ENCODE measurements at regions not wholly inside any gene's neighbourhood (a gene's known extent, or its start where the extent isn't known, plus 50 kb on each side); places are given as distances from the start of the nearest gene placed in this dataset.

DNA sequence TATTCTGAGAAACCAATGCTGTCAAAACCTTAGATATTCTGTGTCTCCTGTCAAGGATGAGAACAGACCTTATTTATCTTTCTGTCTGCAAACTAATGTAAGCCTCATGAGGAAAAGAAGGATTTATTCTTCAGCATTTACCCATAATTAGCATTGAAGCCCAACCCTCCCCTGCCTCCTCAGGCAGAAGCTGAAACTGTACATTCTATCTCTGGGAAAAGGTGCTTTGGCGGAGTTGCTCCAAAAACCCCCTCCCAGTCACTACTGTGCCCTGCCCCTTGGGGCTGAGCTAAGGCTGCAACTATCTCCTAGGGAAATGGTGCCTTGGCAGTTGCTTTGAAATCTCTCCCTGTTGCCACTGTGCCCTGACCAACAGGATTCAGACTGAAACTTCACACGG, 106.2 kb upstream of the TLR4 start:
- no peaks in the 10 kb centered on the region for H3K4me1 Mint-ChIP-seq
- TF ChIP-seq, protein P1, sequence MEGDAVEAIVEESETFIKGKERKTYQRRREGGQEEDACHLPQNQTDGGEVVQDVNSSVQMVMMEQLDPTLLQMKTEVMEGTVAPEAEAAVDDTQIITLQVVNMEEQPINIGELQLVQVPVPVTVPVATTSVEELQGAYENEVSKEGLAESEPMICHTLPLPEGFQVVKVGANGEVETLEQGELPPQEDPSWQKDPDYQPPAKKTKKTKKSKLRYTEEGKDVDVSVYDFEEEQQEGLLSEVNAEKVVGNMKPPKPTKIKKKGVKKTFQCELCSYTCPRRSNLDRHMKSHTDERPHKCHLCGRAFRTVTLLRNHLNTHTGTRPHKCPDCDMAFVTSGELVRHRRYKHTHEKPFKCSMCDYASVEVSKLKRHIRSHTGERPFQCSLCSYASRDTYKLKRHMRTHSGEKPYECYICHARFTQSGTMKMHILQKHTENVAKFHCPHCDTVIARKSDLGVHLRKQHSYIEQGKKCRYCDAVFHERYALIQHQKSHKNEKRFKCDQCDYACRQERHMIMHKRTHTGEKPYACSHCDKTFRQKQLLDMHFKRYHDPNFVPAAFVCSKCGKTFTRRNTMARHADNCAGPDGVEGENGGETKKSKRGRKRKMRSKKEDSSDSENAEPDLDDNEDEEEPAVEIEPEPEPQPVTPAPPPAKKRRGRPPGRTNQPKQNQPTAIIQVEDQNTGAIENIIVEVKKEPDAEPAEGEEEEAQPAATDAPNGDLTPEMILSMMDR (IDR thresholded peaks at IDR 0.05; ENCODE audit: unreplicated experiment), result no peak
- no peaks in the 10 kb centered on the region for H3K36me3 Mint-ChIP-seq
- H3K9me3 Mint-ChIP-seq, result peaks cover 25% of the 10 kb centered on the region
- H3K27ac Mint-ChIP-seq, result no peak overlapping the region
- no peak overlapping the region for H3K4me3 Mint-ChIP-seq
- no peak for DNase-seq (ENCODE audit: low spot score in 2 of 2, unreplicated experiment in 2 of 2)
- H3K27me3 Mint-ChIP-seq (ENCODE audit: low read depth), result no peaks in the 10 kb centered on the region

DNA sequence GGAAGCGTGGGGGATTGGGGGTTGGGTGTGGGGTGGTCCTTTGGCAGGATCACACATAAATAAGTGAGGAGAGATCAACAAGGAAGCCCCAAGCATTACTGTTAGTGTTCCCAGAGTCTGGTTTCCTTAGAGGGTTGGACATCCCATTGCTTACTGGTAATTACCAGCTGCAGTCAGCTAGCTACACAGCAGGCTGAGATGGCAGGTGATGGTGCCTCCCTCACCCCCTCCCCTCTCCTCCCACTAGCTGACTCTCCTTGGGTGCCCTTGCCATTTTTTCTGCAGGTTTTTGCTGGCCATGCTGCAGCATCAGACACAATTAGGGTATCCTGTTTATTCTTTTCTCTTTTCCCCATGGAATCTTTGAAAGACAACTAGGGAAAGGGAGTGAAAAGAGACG, 107.5 kb upstream of the TLR4 start:
- Mint-ChIP-seq H3K27me3 (ENCODE audit: low read depth) (no peaks in the 10 kb centered on the region), H3K4me1 (no peaks in the 10 kb centered on the region), H3K36me3 (no peaks in the 10 kb centered on the region), H3K27ac (no peak overlapping the region), H3K9me3 (peaks cover 22% of the 10 kb centered on the region), H3K4me3 (no peak overlapping the region)
- TF ChIP-seq, protein P1 (IDR thresholded peaks at IDR 0.05; ENCODE audit: unreplicated experiment), result no peak
- no peak for DNase-seq (ENCODE audit: low spot score in 2 of 2, unreplicated experiment in 2 of 2)

DNA sequence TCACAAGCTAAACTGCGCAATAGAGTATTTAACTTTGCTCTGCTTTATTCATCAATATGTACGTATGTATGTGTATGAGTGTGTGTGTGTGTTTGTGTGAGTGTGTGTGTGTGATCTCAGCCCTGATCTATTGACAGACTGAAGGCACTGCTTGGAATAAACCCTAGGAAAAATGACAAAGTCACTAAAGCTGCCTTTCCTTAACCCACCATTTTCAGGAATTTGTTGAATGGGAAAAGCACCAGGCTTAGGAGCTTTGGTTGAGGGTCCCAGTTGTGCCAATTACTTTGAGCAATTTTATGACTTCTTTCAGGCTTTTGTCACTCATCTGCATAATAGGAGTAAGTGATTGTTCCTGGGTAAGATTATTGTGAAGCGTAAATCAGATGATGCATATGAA, 108.6 kb upstream of the TLR4 start:
- H3K36me3 Mint-ChIP-seq, result no peaks in the 10 kb centered on the region
- H3K4me3 Mint-ChIP-seq, result no peak overlapping the region
- no peak for DNase-seq (ENCODE audit: low spot score in 2 of 2, unreplicated experiment in 2 of 2)
- TF ChIP-seq, protein P1 (IDR thresholded peaks at IDR 0.05; ENCODE audit: unreplicated experiment), result no peak
- peaks cover 4% of the 10 kb centered on the region for H3K27me3 Mint-ChIP-seq (ENCODE audit: low read depth)
- no peak overlapping the region for H3K27ac Mint-ChIP-seq
- peaks cover 17% of the 10 kb centered on the region for H3K9me3 Mint-ChIP-seq
- no peaks in the 10 kb centered on the region for H3K4me1 Mint-ChIP-seq

DNA sequence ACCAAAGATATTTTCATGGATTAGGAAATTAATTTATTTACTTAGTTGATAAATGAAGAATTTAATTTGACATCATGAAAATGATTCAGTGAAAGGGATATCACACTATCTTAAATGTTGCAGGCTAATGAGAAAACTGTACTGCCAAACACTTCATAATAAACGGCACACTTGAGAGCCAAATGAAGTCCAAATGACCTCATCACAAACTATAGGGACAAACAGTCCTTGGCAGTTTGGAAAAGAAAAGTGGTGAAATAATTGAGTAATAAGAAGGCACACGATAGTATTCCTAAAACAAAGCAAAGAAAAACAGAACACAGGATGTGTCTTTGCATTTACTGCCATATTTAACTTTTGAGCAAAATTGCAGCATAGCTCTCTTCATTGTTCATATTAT, 116.9 kb upstream of the TLR4 start:
- Mint-ChIP-seq H3K9me3 (peaks cover 21% of the 10 kb centered on the region), H3K27me3 (ENCODE audit: low read depth) (peaks cover 4% of the 10 kb centered on the region), H3K36me3 (no peaks in the 10 kb centered on the region), H3K27ac (no peak overlapping the region), H3K4me3 (no peak overlapping the region), H3K4me1 (no peaks in the 10 kb centered on the region)
- TF ChIP-seq, protein P1 (IDR thresholded peaks at IDR 0.05; ENCODE audit: unreplicated experiment), result no peak
- DNase-seq (ENCODE audit: low spot score in 2 of 2, unreplicated experiment in 2 of 2), result no peak

DNA sequence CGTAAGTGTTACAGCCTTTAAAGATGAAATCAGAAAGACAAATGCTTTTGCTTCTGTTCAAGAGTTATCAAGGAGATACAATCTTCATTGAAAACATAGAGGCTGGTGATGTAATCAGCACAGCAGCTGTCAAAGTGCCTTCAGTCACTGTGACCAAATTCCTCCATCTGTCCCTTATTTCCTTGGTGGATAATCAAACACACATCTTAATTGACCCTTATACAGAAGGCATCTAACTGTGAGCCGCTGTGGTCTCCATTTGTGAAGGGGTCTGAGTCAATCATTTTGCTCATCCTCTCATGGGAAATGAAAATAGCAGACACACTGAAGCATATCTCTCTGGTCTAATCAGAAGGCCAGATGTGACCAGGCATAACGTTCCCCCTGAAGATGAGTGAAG, 130.1 kb upstream of the TLR4 start:
- Mint-ChIP-seq H3K4me3 (no peak overlapping the region), H3K27me3 (ENCODE audit: low read depth) (peaks cover 2% of the 10 kb centered on the region), H3K36me3 (no peaks in the 10 kb centered on the region), H3K27ac (no peak overlapping the region), H3K9me3 (peaks cover 11% of the 10 kb centered on the region), H3K4me1 (no peaks in the 10 kb centered on the region)
- TF ChIP-seq, protein P1 (IDR thresholded peaks at IDR 0.05; ENCODE audit: unreplicated experiment), result no peak
- no peak for DNase-seq (ENCODE audit: low spot score in 2 of 2, unreplicated experiment in 2 of 2)

DNA sequence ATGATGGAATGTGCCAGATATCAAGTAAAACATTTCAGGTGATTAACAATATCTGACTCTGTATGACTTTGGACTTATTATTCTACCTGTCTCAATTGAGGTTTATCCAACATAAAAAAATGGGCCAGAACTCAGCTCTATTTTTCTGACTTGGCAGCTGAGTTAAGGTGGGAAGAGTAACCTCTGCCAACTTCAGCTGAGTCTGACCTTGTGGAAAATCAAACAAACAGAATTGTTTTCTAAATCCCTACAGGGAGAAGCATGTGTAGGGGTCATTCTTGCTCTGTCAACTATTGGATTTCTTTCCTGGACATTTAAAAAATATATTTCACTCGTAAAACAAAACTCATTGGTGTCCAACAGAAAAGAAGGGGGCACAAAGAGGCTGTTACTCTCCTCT, 139.4 kb upstream of the TLR4 start:
- Mint-ChIP-seq H3K36me3 (no peaks in the 10 kb centered on the region), H3K9me3 (peaks cover 4% of the 10 kb centered on the region), H3K27ac (no peak overlapping the region), H3K4me3 (no peak overlapping the region), H3K4me1 (no peaks in the 10 kb centered on the region), H3K27me3 (ENCODE audit: low read depth) (peaks cover 15% of the 10 kb centered on the region)
- DNase-seq (ENCODE audit: low spot score in 2 of 2, unreplicated experiment in 2 of 2), result no peak
- TF ChIP-seq, protein P1 (IDR thresholded peaks at IDR 0.05; ENCODE audit: unreplicated experiment), result no peak

Measured in mesothelial cell of epicardium (in vitro differentiated cells).